Motor neuron (in vitro differentiated cells): ENCODE measurements at regions not wholly inside any gene's neighbourhood (a gene's known extent, or its start where the extent isn't known, plus 50 kb on each side); places are given as distances from the start of the nearest gene placed in this dataset.
"Not testable (repeated sequence)": the region's sequence is repeated elsewhere in the genome, so short reads cannot be mapped to it uniquely, and the experiment has no call there.

Experiments
- ATAC-seq, 8 experiments: fragments of 200-7000 bp; cut with Tn5 transposase; replicated peaks in 6 of 8; 2 replicates each; pipeline ENCODE4 v1.8.0; 2021; ENCODE audit warnings: mild to moderate bottlenecking in 8 of 8, moderate library complexity in 8 of 8
- H3K27ac ChIP-seq, 2 donors: fragments of 250-450 bp; sonication (Bioruptor Pico); 2 replicates each; pipeline ENCODE4 v1.9.0; 2021; ENCODE audit warnings: antibody characterized with exemption in 2 of 2, mild to moderate bottlenecking in 2 of 2, moderate library complexity in 1 of 2
- H3K4me1 ChIP-seq, 2 donors: fragments of 250-450 bp; sonication (Bioruptor Pico); replicated peaks in 1 of 2; 2 replicates each; pipeline ENCODE4 v1.6.1; 2021; ENCODE audit warnings: antibody characterized with exemption in 2 of 2, mild to moderate bottlenecking in 2 of 2, moderate library complexity in 1 of 2
- H3K4me3 ChIP-seq, 5 donors: fragments of 250-450 bp; sonication (Bioruptor Pico); 2 replicates each; pipeline ENCODE4 v1.9.0; 2021; ENCODE audit warnings: antibody characterized with exemption in 5 of 5, mild to moderate bottlenecking in 5 of 5, moderate library complexity in 4 of 5
- whole genome bisulfite sequencing, 10 experiments: fragments of 450-650 bp; shearing (Covaris generic); methylation state at CpG; one replicate each; pipeline ENCODE4 v1.0.0; 2022; 5-methylcytosine and 5-hydroxymethylcytosine counted together
- in situ Hi-C, 9 experiments: fragments of 400-800 bp; cut with MboI; loops; one replicate each; pipeline ENCODE4 v1.15.0; 2021; ENCODE audit warnings: low sequenced_read_pairs in 9 of 9, low pct_unique_long_range_greater_than_20kb in 2 of 9; ENCODE audit not compliant: unreplicated experiment in 9 of 9

GRCh38 chr3:75432885-75433284 is 231.2 kb upstream of the FRG2C start:
- H3K4me1 ChIP-seq, ATAC-seq, in situ Hi-C loops, H3K4me3 ChIP-seq: not testable (repeated sequence)
- peak overlapping the region in 1 of 2 donors; percentile 72 for H3K27ac ChIP-seq
- WGBS, 10 experiments = 24 to 80% methylated on average over 2 to 5 of the region's 8 CpGs; no CpG with 5 or more reads in 8 of the 10 experiments

GRCh38 chr3:75433295-75433694 is 230.8 kb upstream of the FRG2C start:
- in situ Hi-C loops, H3K4me1 ChIP-seq, ATAC-seq, H3K4me3 ChIP-seq: not testable (repeated sequence)
- H3K27ac ChIP-seq = peak overlapping the region in 1 of 2 donors; percentile 72
- WGBS, 10 experiments = 20 to 83% methylated on average over 1 of the region's 3 CpGs; no CpG with 5 or more reads in 8 of the 10 experiments

- H3K4me3 ChIP-seq = peak overlapping the region; percentile 49 to 89 (median 57)
- H3K4me1 ChIP-seq, in situ Hi-C loops, ATAC-seq: not testable (repeated sequence)
- 0% methylated on average over 1 to 3 of the region's 32 CpGs; no CpG with 5 or more reads in 6 of the 10 experiments for WGBS, 10 experiments
- peak overlapping the region; percentile 84 to 90 for H3K27ac ChIP-seq
Measured at GRCh38 chr3:75434276-75434912, 229.7 kb upstream of the FRG2C start.

GRCh38 chr3:75434913-75435793 is 229.0 kb upstream of the FRG2C start:
- H3K27ac ChIP-seq = peak overlapping the region; percentile 90 to 95
- 0% methylated on average over 3 of the region's 73 CpGs; no CpG with 5 or more reads in 9 of the 10 experiments for WGBS, 10 experiments

GRCh38 chr3:75435794-75436400 is 228.2 kb upstream of the FRG2C start:
- not testable (repeated sequence) for H3K4me1 ChIP-seq

More at GRCh38 chr3:75434913-75435793, 229.0 kb upstream of the FRG2C start:
- in situ Hi-C loops, H3K4me1 ChIP-seq: not testable (repeated sequence)
- peak overlapping the region; percentile 49 to 89 (median 57) for H3K4me3 ChIP-seq
- peak; percentile 100 for ATAC-seq

GRCh38 chr3:75440986-75441385 is 223.1 kb upstream of the FRG2C start:
- H3K4me3 ChIP-seq, H3K4me1 ChIP-seq, ATAC-seq, H3K27ac ChIP-seq, in situ Hi-C loops: not testable (repeated sequence)
- WGBS, 10 experiments = 20 to 100% (median 100%) methylated on average over 1 to 7 of the region's 7 CpGs; no CpG with 5 or more reads in 1 of the 10 experiments

More at GRCh38 chr3:75435794-75436400, 228.2 kb upstream of the FRG2C start:
- in situ Hi-C loops, ATAC-seq: not testable (repeated sequence)
- Histone ChIP-seq H3K4me3 (peak overlapping the region; percentile 49 to 89 (median 57)), H3K27ac (peak overlapping the region; percentile 90 to 95)
- 0 to 20% (median 8%) methylated on average over 1 to 6 of the region's 38 CpGs; no CpG with 5 or more reads in 6 of the 10 experiments for WGBS, 10 experiments

- ATAC-seq, in situ Hi-C loops, H3K4me3 ChIP-seq, H3K27ac ChIP-seq, H3K4me1 ChIP-seq: not testable (repeated sequence)
- 88 to 100% methylated on average over 1 to 8 of the region's 19 CpGs; no CpG with 5 or more reads in 8 of the 10 experiments for WGBS, 10 experiments
Measured at GRCh38 chr3:75444634-75445033, 219.5 kb upstream of the FRG2C start.

- H3K27ac ChIP-seq, H3K4me1 ChIP-seq, H3K4me3 ChIP-seq, ATAC-seq, in situ Hi-C loops: not testable (repeated sequence)
- WGBS, 10 experiments = 20 to 100% (median 100%) methylated on average over 1 to 2 of the region's 6 CpGs; no CpG with 5 or more reads in 6 of the 10 experiments
Measured at GRCh38 chr3:75445234-75445633, 218.9 kb upstream of the FRG2C start.

- ATAC-seq, H3K27ac ChIP-seq, H3K4me1 ChIP-seq, H3K4me3 ChIP-seq, in situ Hi-C loops: not testable (repeated sequence)
- 85 to 100% (median 90%) methylated on average over 2 to 7 of the region's 11 CpGs; no CpG with 5 or more reads in 5 of the 10 experiments for WGBS, 10 experiments
Measured at GRCh38 chr3:75446948-75447347, 217.2 kb upstream of the FRG2C start.

GRCh38 chr3:75453328-75453727 is 210.8 kb upstream of the FRG2C start:
- ATAC-seq, H3K4me3 ChIP-seq, in situ Hi-C loops, H3K27ac ChIP-seq, H3K4me1 ChIP-seq: not testable (repeated sequence)
- WGBS, 10 experiments = 71 to 83% methylated on average over 1 to 5 of the region's 11 CpGs; no CpG with 5 or more reads in 8 of the 10 experiments

GRCh38 chr3:75453839-75454238 is 210.3 kb upstream of the FRG2C start:
- H3K4me1 ChIP-seq, ATAC-seq, in situ Hi-C loops, H3K27ac ChIP-seq, H3K4me3 ChIP-seq: not testable (repeated sequence)
- 29 to 100% (median 86%) methylated on average over 1 of the region's 1 CpG; no CpG with 5 or more reads in 3 of the 10 experiments for WGBS, 10 experiments

GRCh38 chr3:75474530-75474929 is 189.6 kb upstream of the FRG2C start:
- H3K4me1 ChIP-seq, H3K4me3 ChIP-seq, in situ Hi-C loops, H3K27ac ChIP-seq, ATAC-seq: not testable (repeated sequence)
- WGBS, 10 experiments = 33 to 80% methylated on average over 1 to 3 of the region's 4 CpGs; no CpG with 5 or more reads in 8 of the 10 experiments
